Caco-2 (cell line): ENCODE measurements at regions not wholly inside any gene's neighbourhood (a gene's known extent, or its start where the extent isn't known, plus 50 kb on each side); places are given as distances from the start of the nearest gene placed in this dataset.

Experiments
- BruUV-seq: library from RNA; stranded (reverse); fragments of 400-500 nt; replicated peaks from 2 replicates; lab custom pipeline; 2021; lab: Mats Ljungman, UMichigan
- CTCF ChIA-PET: fragments of 300-600 bp; sonication (Branson Sonifier 250); formaldehyde crosslinking; loops from one replicate; lab custom pipeline; 2022; ENCODE audit warnings: antibody characterized with exemption; lab: Charles Lee
- POLR2A ChIA-PET: fragments of 300-600 bp; sonication (Branson Sonifier 250); formaldehyde crosslinking; loops from one replicate; lab custom pipeline; 2022; ENCODE audit warnings: antibody characterized with exemption; lab: Charles Lee
- DNase-seq, 2 experiments: peaks; one replicate each; pipeline versions ENCODE4 v3.0.0 to v3.0.0-alpha.2; 2020 to 2022
- H3K27me3 ChIP-seq: replicated peaks from 2 replicates; pipeline ENCODE4 v1.6.0; 2011; ENCODE audit warnings: low read length; ENCODE audit not compliant: control insufficient read depth, insufficient read depth
- H3K36me3 ChIP-seq: 2 replicates; pipeline ENCODE4 v1.5.1; 2011; ENCODE audit warnings: low read length; ENCODE audit not compliant: control insufficient read depth, insufficient read depth
- H3K4me1 ChIP-seq: fragments of 250-450 bp; sonication (Bioruptor Pico); 2 replicates; pipeline ENCODE4 v1.5.1; 2020; ENCODE audit warnings: mild to moderate bottlenecking
- H3K4me3 ChIP-seq: 2 replicates; pipeline ENCODE4 v1.5.1; 2011; ENCODE audit warnings: low read depth, mild to moderate bottlenecking, control low read depth, low read length
- H3K9me3 ChIP-seq: fragments of 250-450 bp; sonication (Bioruptor Pico); 2 replicates; pipeline ENCODE4 v1.5.1; 2020; ENCODE audit warnings: mild to moderate bottlenecking, moderate library complexity
- H3K27ac Mint-ChIP-seq: one replicate; pipeline ENCODE4 v1.8.0; 2022; ENCODE audit warnings: mixed read lengths; ENCODE audit not compliant: unreplicated experiment
- H3K27me3 Mint-ChIP-seq: one replicate; pipeline ENCODE4 v1.8.0; 2022; ENCODE audit warnings: mixed read lengths; ENCODE audit not compliant: insufficient read depth, unreplicated experiment
- H3K36me3 Mint-ChIP-seq: one replicate; pipeline ENCODE4 v1.8.0; 2022; ENCODE audit warnings: mild to moderate bottlenecking, mixed read lengths; ENCODE audit not compliant: insufficient read depth, unreplicated experiment
- H3K4me1 Mint-ChIP-seq: one replicate; pipeline ENCODE4 v1.8.0; 2022; ENCODE audit warnings: low read depth, mixed read lengths; ENCODE audit not compliant: unreplicated experiment
- H3K4me3 Mint-ChIP-seq: one replicate; pipeline ENCODE4 v1.8.0; 2022; ENCODE audit warnings: mild to moderate bottlenecking, moderate library complexity, mixed read lengths; ENCODE audit not compliant: unreplicated experiment
- H3K9me3 Mint-ChIP-seq: one replicate; pipeline ENCODE4 v1.8.0; 2022; ENCODE audit warnings: mixed read lengths; ENCODE audit not compliant: unreplicated experiment
- intact Hi-C: fragments of 100-400 bp; cut with micrococcal nuclease; formaldehyde crosslinking; loops from one replicate; pipeline ENCODE4 v1.10.0; 2022; ENCODE audit not compliant: unreplicated experiment
- TF ChIP-seq, protein P1 (sequence below), 2 experiments: fragments of 200-600 bp in 1 of 2; IDR thresholded peaks; 1 replicate in 1 of 2; 2 replicates in 1 of 2; pipeline versions ENCODE4 v1.5.1 to v1.8.0; 2011 to 2022; ENCODE audit warnings: antibody characterized with exemption in 1 of 2, control low read depth in 1 of 2, inconsistent platforms in 1 of 2, low read depth in 1 of 2, low read length in 1 of 2, mild to moderate bottlenecking in 1 of 2, moderate library complexity in 1 of 2; ENCODE audit not compliant: insufficient read depth in 1 of 2, severe bottlenecking in 1 of 2, unreplicated experiment in 1 of 2

GRCh38 chr13:22152751-22153150, 481.9 kb downstream of the FGF9 start:
- no peaks in the 10 kb centered on the region for H3K9me3 ChIP-seq
- H3K36me3 ChIP-seq: no peaks in the 10 kb centered on the region
- POLR2A ChIA-PET: no interaction called here
- CTCF ChIA-PET: no interaction called here
- Mint-ChIP-seq H3K4me3 (no peak overlapping the region), H3K4me1 (no peaks in the 10 kb centered on the region), H3K36me3 (no peaks in the 10 kb centered on the region), H3K27ac (no peak overlapping the region), H3K9me3 (no peaks in the 10 kb centered on the region), H3K27me3 (peaks cover 6% of the 10 kb centered on the region)
- H3K27me3 ChIP-seq: no peaks in the 10 kb centered on the region
- H3K4me3 ChIP-seq: no peak overlapping the region
- intact Hi-C loops: no loop called here
- DNase-seq: no peak
- no TSS peak for BruUV-seq
- TF ChIP-seq, protein P1, sequence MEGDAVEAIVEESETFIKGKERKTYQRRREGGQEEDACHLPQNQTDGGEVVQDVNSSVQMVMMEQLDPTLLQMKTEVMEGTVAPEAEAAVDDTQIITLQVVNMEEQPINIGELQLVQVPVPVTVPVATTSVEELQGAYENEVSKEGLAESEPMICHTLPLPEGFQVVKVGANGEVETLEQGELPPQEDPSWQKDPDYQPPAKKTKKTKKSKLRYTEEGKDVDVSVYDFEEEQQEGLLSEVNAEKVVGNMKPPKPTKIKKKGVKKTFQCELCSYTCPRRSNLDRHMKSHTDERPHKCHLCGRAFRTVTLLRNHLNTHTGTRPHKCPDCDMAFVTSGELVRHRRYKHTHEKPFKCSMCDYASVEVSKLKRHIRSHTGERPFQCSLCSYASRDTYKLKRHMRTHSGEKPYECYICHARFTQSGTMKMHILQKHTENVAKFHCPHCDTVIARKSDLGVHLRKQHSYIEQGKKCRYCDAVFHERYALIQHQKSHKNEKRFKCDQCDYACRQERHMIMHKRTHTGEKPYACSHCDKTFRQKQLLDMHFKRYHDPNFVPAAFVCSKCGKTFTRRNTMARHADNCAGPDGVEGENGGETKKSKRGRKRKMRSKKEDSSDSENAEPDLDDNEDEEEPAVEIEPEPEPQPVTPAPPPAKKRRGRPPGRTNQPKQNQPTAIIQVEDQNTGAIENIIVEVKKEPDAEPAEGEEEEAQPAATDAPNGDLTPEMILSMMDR (IDR thresholded peaks at IDR 0.05; ENCODE audit: insufficient read depth in 1 of 2, low read depth in 1 of 2, low read length in 1 of 2, severe bottlenecking in 1 of 2, unreplicated experiment in 1 of 2): no peak
- no peaks in the 10 kb centered on the region for H3K4me1 ChIP-seq

DNA sequence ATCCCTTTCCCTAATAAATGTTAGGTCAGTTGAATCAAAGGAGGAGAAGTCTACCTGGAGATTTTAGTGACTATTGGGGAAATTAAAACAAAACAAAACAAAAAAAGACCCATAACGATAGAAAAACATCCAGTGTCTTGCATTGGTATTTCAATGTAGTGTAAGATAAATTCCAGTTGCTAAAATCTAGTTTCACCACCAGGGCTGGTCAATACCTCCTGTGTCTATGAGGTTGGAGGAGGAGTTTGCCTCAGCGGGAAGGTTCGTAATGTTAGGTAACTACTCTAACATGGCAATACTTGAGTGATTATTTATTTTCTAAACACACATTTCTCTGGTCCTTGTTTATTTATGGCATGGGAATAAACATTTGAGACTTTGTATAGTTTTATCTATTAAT, 483.2 kb downstream of the FGF9 start:
- Histone ChIP-seq H3K27me3 (no peaks in the 10 kb centered on the region), H3K36me3 (no peaks in the 10 kb centered on the region), H3K4me3 (no peak overlapping the region), H3K9me3 (no peaks in the 10 kb centered on the region), H3K4me1 (no peaks in the 10 kb centered on the region)
- H3K27ac Mint-ChIP-seq: no peak overlapping the region
- H3K27me3 Mint-ChIP-seq: peaks cover 6% of the 10 kb centered on the region
- ChIA-PET CTCF (no interaction called here), POLR2A (no interaction called here)
- no peaks in the 10 kb centered on the region for H3K36me3 Mint-ChIP-seq
- no peaks in the 10 kb centered on the region for H3K4me1 Mint-ChIP-seq
- TF ChIP-seq, protein P1 (IDR thresholded peaks at IDR 0.05; ENCODE audit: insufficient read depth in 1 of 2, low read depth in 1 of 2, low read length in 1 of 2, severe bottlenecking in 1 of 2, unreplicated experiment in 1 of 2): peak in 1 of 2 experiments; percentile 4
- no peak overlapping the region for H3K4me3 Mint-ChIP-seq
- intact Hi-C loops: no loop called here
- DNase-seq: no peak
- H3K9me3 Mint-ChIP-seq: no peaks in the 10 kb centered on the region
- no TSS peak for BruUV-seq

DNA sequence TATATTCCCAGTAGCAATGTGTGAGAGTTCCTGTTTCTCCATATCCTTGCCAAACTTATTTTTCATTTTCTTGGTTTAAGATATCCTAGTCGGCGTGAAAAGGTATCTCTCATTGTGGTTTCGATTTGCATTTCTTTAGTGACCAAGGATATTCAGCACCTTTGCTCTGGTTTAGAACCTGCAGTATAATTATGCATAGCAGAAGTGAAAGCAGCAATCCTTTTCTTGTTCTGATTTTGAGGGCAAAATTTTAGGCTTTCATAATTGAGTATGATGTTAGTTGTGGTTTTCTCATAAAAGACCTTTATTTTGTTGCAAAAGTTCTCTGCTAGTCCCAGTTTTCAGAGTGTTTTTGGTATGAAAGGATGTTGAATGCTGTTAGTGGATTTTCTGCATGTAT, 491.0 kb downstream of the FGF9 start:
- no TSS peak for BruUV-seq
- intact Hi-C loops: no loop called here
- Histone ChIP-seq H3K9me3 (no peaks in the 10 kb centered on the region), H3K4me1 (no peaks in the 10 kb centered on the region), H3K36me3 (no peaks in the 10 kb centered on the region), H3K4me3 (no peak overlapping the region), H3K27me3 (no peaks in the 10 kb centered on the region)
- ChIA-PET CTCF (no interaction called here), POLR2A (no interaction called here)
- no peak overlapping the region for H3K4me3 Mint-ChIP-seq
- H3K4me1 Mint-ChIP-seq: no peaks in the 10 kb centered on the region
- H3K9me3 Mint-ChIP-seq: no peaks in the 10 kb centered on the region
- DNase-seq: no peak
- no peak overlapping the region for H3K27ac Mint-ChIP-seq
- H3K27me3 Mint-ChIP-seq: peaks cover 7% of the 10 kb centered on the region
- H3K36me3 Mint-ChIP-seq: no peaks in the 10 kb centered on the region
- TF ChIP-seq, protein P1 (IDR thresholded peaks at IDR 0.05; ENCODE audit: insufficient read depth in 1 of 2, low read depth in 1 of 2, low read length in 1 of 2, severe bottlenecking in 1 of 2, unreplicated experiment in 1 of 2): no peak
